Activated CD4-positive, alpha-beta T cell treated with anti-CD3 and anti-CD28 coated beads for 4 hours (primary cell): ENCODE measurements at regions not wholly inside any gene's neighbourhood (a gene's known extent, or its start where the extent isn't known, plus 50 kb on each side); places are given as distances from the start of the nearest gene placed in this dataset.
"Not testable (repeated sequence)": the region's sequence is repeated elsewhere in the genome, so short reads cannot be mapped to it uniquely, and the experiment has no call there.

Source experiments
- DNase-seq, 2 donors: peaks; one replicate each; pipeline ENCODE4 v3.0.0-alpha.2; 2020

DNA sequence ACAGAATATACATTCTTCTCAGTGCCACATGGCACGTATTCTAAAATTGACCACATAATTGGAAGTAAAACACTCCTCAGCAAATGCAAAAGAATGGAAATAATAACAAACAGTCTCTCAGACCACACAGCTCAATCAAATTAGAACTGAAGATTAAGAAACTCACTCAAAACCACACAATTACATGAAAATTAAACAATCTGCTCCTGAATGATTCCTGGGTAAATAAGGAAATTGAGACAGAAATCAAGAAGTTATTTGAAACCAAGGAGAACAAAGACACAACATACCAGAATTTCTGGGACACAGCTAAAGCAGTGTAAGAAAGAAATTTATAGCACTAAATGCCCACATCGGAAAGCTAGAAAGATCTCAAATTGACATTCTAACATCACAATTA is 637.3 kb downstream of the ANKRD50 start:
- DNase-seq, result not testable (repeated sequence)

DNA sequence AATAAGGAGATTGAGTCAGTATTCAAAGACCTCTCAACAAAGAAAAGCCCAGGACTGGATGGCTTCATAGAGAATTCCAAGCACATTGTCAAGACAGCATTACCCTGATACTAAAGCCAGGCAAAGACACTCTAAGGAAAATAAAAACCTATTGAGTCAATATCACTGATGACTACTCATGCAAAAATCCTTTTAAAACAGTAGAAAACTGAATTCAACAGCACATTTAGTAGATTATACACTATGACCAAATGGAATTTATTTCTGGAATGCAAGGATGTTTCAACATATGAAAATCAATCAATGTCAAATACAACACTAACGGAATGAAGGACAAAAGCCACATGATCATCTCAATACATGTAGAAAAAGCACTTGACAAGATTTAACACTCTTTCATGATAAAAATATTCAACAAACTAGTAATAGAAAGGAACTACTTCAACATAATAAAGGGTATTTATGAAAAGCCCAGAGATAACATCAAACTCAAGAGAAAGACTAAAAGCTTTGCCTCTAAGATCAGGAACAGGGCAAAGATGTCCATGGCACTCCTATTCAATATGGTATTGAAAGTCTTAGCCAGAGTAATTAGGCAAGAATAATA is 633.3 kb downstream of the ANKRD50 start:
- DNase-seq, result no peak

DNA sequence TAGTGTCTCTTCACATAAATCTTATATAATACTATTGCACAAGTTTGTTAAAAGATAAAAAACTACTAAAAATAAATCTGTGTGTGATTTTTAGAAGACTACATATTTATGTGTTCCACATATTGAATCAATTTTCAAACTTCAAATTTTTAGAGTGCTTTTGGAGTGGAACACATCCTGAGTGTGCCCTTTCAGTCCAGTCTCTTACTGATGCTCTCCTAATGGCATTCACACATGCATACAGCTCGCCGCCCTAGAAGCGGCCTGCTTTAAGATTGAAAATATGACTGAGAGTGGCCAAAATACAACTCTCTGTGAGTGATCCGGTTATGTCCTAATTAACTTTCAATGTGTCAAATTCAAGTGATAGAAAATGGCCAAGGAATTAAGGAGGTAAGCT is 628.8 kb downstream of the ANKRD50 start:
- DNase-seq, result no peak

DNA sequence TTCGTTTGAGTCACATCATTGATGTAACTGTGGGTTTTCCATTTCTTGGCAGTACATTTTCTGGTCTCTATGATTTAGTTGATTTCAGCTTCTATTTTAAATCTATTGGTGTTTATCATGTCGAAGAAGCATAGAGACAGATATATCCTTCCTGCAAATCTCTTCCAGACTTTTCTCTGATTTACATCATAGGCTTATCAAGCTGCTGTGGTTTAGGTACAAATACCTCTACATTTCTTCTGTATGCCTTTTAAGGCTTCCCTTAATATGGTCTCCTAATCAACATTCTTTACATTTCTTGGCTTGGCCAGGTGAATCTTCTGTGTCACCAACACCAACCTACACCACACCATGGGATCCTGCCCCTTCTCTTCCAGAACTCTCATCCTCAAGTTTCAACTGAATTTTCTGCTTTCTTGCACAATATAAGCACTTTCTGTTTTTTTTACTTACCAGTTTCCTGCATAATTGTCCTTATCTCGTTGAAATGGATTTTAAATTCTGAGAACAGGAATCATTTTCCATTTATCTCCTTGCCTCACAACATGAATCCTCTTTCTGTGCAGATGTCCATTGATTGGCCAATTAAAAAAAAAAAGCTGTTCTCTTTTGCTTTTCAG is 626.9 kb downstream of the ANKRD50 start:
- no peak for DNase-seq

DNA sequence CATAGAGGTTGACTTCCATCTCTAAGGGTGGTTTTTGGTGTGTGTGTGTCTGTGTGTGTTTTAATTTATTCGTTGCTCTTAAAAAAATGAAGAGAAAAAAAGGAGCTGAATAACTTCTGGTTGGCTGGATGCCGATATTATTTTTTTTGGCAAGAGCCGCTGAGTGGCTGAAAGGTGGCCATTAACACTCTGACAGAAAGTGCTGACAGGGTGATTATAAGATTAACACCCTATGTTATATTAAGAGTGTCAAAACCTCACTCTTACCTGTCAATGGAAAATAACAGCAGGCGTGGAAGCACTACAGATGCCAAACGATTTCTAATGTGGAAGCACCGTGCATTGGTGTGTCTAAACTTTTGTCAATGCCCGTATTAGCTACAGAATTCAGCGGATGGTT is 622.5 kb downstream of the ANKRD50 start:
- no peak for DNase-seq

DNA sequence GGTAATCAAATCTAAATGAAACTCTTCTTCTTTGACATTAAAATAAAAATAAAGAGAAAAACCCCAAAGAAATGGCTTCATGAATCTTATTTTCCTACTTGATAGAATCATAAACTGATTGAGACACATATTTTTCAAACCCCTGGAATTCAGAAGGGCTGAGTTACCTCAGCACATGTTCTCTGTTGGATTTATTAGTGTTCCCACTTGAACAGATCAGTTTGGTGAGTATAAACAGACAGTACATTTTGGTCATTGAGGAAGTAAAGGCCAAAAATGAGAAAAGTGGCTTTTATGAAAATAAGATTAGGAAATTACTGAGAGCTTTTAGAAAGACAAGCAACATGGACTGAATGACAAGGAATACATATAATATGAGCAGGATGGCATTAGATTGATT is 620.4 kb downstream of the ANKRD50 start:
- no peak for DNase-seq

DNA sequence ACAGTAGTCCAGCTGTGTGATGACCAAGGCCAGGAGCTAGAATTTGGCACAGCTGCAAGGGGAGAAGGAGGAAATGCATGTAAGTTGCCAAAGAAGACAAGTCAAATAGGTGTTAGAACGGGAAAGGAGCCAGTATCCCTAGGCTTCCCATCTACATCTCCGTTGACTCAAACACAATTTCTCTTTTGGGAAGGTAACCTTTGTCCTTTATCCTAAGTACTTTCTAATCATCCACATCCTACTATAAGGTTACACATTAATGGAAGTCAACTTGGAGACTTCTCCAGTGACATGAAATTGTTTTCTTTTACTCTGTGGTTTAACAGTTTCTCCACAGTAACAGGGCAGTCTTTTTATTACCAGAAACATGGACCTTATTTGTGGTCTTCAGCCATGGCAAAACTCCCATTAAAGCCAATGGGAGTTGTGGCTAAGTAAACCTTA is 620.0 kb downstream of the ANKRD50 start:
- no peak for DNase-seq

DNA sequence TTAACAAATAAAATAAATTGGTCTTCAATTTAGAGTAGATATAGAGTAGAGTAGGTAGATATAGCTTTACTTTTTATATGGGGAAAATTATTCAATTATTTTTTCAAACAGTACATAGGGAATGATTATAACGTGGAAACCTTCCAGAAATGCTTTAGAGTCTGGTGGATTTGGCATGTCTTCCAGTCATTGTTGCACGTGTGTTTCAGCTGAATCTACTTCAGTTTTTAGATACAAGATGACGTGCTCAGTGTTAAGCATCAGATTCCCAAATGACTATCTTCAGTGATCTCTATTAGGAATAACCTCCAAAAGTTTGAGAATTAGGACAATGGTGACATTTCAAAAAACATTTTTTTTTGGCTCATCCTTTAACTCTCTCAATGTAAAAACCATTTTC is 616.9 kb downstream of the ANKRD50 start:
- no peak for DNase-seq

DNA sequence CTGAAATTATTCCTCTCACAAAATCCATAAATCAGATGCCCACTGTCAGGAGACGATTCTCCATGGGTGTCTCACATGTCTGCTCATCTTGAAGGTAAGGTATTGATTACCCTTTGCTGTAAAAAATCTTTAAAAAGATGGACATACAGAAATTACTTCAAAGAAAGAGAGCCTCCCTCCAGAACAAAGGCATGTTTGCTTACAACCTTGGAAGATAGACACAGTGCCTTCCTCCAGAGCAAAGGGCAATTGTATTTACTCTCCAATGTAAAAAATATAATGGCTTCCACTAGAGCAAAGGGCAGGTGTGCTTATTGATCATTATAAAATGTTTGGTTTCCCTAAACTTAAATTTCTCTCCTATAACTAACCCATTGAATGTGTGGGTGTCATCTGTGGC is 616.2 kb downstream of the ANKRD50 start:
- no peak for DNase-seq

DNA sequence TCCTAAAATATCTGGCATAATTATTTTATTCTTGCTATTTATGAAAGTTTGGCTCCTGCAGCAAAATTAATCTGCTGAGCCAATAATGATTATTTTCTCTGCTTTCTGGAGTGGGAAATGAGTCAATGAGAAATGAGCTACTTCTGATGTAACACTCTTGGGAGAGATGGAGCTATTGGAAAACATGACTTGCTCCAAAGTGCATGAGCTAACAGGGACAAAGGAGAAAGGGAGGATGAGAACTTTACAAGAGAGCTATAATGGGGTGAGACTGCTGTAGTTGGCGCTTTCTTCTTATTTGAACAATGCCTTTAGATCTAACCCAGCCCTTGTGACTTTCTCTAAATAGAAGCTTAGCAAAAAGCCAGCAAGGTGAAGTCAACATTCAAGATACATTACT is 615.1 kb downstream of the ANKRD50 start:
- no peak for DNase-seq

DNA sequence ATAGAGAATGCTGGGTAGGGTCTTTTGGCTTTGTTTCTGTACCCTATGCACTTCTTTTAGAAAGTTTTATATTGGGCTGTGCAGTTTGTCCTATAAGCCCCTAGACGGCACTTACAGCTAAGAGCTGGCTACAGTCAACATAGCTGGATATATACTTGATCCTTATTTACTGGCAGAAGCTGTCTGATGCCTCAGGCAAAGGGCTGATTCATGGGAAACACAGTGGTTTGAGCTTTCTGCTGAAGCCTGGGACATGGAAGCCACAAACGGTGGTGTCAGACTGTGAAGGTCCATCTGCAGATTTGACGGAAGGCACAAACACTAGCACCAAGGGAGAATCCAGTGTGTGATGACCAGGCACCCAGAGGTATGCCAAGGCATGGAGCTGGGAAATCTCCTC is 608.4 kb downstream of the ANKRD50 start:
- no peak for DNase-seq

DNA sequence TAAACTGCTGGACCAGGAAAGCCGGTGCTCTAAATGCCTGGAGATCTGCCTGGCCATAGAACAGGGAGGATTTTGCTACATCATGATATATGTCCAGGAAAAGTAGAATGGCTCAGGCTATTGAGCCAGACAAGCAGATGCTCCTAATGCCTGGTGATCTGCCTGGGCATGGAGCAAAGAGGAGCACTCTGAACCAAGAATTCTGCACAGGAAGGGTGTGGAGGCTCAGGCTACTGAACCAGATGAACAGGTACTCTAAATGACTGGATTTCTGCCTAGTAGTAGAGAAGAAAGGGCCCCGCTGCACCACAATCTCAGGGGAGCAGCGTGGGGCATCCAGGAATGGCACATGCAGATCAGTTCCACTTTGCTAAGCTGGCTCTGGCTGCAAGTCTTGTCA is 607.9 kb downstream of the ANKRD50 start:
- no peak for DNase-seq

DNA sequence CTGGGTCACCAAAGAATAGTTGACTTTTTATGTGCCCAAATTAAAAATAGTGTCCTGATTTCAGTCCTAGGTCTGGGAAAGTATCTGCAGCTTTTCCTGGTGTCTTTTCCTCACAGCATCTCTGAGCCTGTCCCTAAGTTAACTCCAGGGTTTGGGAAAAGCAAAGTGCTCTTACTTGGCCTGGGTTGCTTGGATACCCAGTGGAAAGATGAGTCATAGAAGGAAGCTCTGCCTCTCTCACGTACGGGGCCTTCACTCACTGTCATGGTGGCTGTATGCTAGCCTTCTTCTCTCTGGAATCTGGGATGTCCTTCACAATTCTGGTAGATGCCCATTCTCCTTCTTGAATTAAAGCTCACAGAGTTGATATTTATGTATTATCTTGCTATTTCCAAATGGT is 607.3 kb downstream of the ANKRD50 start:
- DNase-seq, result no peak

DNA sequence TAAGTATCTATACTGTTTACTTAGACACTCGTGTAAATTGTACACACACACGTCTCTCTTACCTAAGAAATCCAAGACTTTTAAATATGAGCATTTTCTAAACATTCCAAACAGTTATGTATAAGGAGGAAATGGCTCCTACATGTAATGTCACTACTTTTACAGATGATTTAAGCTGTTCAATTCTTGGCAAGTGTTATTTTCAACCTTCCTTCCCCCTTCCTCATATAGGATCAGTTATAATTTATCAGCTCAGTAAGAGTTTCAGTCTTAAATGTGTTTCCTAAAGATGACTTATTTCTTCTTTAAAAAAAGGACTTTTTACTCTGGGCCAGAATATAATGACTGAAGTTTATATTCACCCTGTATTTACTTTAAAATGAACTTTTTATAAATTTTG is 601.1 kb downstream of the ANKRD50 start:
- no peak for DNase-seq

DNA sequence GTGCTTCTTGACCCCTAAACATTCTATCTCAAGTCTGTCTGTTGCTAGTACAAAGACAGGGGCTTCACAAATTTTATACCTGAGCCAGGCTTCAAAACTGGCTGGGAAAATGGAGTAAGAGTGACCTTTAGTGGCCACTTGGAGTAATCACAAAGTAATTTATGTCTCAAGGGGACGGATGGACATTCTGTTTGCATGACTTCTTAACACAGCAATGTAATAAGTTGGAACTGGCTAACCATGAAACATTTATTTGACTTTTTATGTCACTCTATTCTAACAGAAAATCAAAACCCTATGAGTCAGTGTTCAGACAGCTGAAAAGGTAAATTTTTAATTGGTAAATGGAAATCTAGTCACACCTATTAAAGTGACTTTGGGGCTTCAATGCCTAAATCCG is 600.6 kb downstream of the ANKRD50 start:
- DNase-seq, result no peak

DNA sequence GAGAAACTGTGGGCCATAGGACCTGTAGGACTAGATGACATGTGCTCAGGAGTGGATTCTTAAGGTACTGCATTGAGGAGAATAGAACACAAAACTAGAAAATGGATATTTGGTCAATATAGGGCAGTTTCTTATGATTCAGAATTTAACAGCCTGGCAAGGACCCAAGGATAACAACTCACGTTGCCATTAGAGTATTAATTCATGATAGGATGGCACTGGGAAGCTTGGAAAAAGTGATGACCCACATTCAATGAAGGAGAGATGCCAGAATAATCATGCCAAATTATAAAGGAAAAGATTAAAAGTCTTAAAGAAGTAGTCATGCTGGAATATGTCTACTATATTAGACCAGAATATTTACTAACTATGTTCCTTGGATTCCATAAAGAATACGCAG is 594.5 kb downstream of the ANKRD50 start:
- no peak for DNase-seq

DNA sequence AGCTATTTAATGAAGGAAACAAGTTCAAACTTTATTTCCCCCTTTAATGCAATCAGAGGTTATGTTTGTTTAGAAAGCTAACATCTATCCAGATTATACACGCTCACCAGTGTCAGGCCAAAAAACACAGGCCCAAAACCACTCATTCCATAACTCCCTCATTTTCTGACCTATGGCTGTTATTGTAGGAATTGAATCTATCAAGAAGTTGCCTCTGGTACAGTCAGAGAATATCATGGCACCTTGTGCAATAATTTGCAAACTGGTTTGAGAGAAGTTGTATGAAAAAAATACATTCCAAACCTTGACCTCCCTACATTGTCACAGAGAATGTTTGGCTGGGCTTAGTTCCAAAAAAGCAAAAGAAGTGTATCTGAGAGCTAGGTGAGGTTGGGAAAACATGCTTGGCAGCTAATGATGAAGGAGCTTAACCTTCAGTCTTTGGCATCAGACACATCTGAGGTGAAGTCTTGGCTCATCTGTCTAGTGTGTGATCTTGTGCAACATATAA is 591.0 kb downstream of the ANKRD50 start:
- no peak for DNase-seq

DNA sequence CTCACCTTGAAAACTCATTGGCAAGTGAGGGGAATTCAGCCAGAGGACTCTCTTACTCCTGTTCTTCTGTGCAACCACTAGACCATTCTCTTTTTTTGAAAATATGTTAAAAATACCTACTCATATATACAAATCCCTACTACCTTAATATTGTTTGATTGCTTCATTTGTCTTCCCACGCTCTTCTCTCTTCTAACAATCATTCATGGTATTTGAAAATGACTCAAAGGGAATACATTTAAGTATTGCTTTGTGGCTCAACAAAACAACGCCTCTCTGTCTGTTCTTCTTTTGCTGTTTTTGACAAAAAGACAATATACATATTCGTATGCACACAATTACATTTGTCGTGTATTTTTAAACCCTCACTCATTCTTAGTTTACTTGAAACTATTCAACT is 589.4 kb downstream of the ANKRD50 start:
- DNase-seq, result no peak

DNA sequence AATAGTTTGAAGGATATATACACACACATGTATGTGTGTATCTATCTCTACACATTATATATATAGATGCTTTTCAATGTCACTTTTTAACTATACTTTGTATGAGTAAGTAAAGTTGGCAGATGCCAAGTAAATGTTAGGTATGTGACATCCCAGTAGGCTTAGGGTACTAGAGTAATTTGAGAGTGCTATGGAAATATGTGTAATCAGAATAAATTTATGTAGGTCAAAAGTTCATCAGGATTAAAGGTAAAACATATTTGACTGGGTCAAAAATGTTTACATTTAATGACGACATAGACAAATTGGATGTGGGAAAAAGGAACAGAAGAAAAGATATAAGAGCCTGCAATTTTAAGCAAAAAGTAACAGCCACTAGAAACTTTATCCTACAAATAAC is 588.8 kb downstream of the ANKRD50 start:
- no peak for DNase-seq

DNA sequence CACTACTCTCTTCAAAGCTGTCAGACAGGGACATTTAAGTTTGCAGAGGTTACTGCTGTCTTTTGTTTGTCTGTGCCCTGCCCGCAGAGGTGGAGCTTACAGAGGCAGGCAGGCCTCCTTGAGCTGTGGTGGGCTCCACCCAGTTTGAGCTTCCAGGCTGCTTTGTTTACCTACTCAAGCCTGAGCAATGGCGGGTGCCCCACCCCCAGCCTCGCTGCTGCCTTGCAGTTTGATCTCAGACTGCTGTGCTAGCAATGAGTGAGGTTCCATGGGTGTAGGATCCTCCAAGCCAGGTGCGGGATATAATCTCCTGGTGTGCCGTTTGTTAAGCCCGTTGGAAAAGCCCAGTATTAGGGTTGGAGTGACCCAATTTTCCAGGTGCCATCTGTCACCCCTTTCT is 581.2 kb downstream of the ANKRD50 start:
- DNase-seq, result not testable (repeated sequence)

DNA sequence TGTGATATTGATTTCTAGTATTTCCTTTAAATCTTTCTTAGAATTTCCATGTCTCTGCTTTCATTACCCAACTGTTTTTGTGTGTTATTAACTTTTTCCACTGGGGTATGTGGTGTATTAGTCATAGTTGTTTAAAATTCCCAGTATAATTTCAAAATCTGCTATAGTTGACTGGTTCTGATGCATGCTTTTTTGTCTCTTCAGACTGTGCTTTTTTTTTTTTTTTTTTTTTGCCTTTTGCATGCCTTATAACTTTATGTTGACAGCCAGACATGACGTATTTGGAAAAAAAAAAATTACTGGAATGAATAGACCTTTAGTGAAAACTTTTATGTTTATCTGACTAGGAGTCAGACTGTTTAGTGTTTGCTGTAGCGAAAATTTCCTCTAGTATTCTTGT is 580.4 kb downstream of the ANKRD50 start:
- no peak for DNase-seq

DNA sequence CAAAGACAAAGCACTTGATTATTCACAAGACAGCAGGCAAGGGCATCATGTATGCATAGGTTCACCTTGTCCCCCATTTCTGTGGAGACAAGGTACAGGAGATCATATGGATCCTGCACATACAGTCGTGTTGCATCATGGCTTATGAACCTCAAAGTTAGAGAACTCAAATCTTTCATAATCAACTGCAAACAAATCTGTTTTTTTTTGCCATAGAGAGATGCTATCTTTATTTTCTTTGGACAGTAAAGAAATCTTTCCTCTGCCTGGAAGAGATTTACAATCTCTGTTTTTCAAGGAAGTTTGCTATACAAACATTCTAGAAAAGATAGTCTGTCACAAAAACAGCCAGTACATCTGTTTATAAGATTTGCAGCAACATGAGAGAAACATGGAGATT is 578.8 kb downstream of the ANKRD50 start:
- DNase-seq, result no peak

DNA sequence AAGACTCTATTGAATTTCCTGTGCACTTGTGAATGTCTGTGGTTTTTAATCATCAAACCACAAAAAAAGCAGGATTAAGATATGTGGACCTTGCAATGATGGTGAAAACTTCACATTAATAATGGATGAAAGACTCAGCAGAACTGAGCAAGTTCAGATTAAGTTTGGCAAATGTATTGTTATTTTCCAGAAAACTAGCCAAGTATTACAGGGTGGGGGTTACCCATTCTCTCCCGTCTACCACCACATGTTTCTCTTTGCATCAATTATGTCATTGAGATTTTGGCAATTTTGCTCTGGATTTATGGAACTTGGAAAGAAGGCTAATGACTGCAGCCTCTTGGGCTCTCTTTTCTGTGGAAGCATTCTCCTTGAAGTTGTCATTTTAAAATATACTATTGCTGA is 577.1 kb downstream of the ANKRD50 start:
- DNase-seq, result no peak

DNA sequence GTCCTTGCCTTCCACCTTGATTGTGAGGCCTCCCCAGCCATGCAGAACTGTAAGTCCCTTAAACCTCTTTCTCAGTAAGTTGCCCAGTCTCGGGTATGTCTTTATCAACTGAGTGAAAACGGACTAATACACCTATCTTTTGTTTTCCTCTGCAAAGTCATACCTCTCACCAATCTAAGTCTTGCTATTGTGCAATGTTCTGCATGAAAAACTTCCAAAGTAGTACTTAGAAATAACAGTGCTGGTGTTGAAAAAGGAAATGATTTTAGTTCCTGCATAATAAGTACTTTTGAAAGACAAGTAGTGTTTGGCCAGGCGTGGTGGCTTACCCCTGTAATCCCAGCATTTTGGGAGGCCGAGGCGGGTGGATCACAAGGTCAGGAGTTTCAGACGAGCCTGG is 573.5 kb downstream of the ANKRD50 start:
- no peak for DNase-seq

DNA sequence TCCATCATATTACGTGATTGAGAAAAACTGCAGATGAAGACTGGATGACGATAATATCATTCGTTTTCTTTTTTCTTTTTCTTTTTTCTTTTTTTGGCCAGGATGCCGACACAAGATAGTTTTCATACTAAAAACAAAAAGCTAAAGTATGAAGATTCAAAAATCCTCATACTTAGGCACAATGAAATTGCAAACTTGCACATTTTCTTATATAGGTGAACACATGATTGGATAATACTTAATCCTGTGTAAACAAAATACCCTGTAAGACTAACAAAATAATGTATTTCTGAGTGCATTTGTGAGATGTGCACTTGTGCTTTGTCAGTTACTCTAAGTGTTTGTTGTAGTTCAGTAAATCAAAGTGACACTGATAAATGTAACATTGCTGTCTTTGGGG is 568.9 kb downstream of the ANKRD50 start:
- DNase-seq, result no peak
